ENCODE measurements at regions not wholly inside any gene's neighbourhood (a gene's known extent, or its start where the extent isn't known, plus 50 kb on each side); places are given as distances from the start of the nearest gene placed in this dataset.

DNA sequence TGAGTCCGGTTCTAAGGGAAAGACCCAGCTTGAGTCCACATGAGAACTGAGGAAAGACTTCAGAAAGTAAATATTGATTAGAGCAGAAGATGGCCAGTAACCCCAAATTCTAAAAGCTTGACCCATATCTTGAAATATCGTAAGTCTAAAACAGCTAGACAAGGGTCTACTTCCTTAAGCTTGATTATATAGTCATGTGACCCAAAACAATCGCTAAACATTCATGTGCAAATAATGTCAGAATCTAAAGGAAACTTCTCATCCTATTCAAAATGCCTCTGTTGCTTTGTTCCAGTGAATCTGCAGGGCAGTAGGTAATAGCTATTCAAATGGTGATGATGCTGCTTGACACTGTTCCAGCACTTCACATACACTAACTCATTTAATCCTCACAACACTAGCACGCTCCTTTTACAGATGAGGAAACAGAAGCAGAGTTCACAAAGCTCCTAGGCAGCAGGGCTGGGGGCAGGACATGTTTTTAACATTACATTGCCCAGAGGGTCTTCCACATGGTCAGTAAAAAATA is 52.6 kb downstream of the TCF20 start:
- Histone ChIP-seq H3K4me1 (ENCODE audit: control insufficient read depth, insufficient read depth, low read length) (peaks cover 23% of the 10 kb centered on the region), H3K27me3 (ENCODE audit: control insufficient read depth, insufficient read depth, low read length) (no peaks in the 10 kb centered on the region), H3K9me3 (ENCODE audit: control insufficient read depth, insufficient read depth, low read length) (no peaks in the 10 kb centered on the region), H3K4me3 (ENCODE audit: low read depth, low read length) (no peak overlapping the region), H3K36me3 (ENCODE audit: control insufficient read depth, insufficient read depth, low read length) (peaks cover 22% of the 10 kb centered on the region), H3K27ac (ENCODE audit: low read depth, low read length) (no peak overlapping the region)
- DNase-seq (ENCODE audit: low read depth in 4 of 6, low spot score in 6 of 6), result peak in 2 of 6 donors; percentile 18 to 49
- WGBS (ENCODE audit: insufficient coverage), result 50% methylated on average over 1 of the region's 4 CpGs

DNA sequence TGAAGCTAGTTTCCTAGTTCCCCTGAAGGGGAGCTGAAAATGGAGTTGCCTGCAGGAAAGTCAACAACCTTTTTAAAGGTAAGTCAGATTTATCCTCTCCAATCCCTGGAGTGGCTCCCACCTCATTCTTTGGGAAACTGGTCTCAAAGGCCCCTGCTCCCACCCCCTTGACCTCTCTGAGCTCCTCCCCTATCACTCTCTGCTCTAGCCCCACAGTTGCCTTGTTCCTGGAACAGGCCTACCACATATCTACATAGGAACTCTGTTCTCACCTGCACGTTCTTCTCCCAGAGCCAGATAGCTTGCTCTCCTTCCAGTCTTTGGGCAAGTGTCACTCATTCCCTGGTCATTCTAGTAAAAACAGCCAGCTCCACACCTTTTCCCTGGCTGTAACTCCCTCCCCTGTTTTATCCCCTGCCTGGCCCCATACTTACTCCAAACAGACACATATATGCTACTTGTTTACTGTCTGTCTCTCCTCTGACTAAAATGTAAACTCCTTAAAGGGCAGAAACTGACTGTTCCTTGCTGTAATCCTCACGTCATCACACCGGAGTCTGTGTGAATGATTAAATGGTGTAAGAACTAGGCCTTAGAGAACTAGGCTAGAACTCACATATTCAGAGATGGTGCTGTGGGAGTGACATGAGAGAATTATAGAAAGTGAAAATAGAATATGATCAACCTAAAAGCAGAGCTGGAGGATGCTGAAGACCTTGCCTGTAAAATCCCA is 53.3 kb downstream of the TCF20 start:
- no peak overlapping the region for H3K27ac ChIP-seq (ENCODE audit: low read depth, low read length)
- 72% methylated on average over 3 of the region's 3 CpGs for WGBS (ENCODE audit: insufficient coverage)
- no peak for DNase-seq (ENCODE audit: low read depth in 4 of 6, low spot score in 6 of 6)
- no peaks in the 10 kb centered on the region for H3K9me3 ChIP-seq (ENCODE audit: control insufficient read depth, insufficient read depth, low read length)
- peaks cover 26% of the 10 kb centered on the region for H3K4me1 ChIP-seq (ENCODE audit: control insufficient read depth, insufficient read depth, low read length)
- H3K27me3 ChIP-seq (ENCODE audit: control insufficient read depth, insufficient read depth, low read length), result no peaks in the 10 kb centered on the region
- H3K4me3 ChIP-seq (ENCODE audit: low read depth, low read length), result no peak overlapping the region
- peaks cover 25% of the 10 kb centered on the region for H3K36me3 ChIP-seq (ENCODE audit: control insufficient read depth, insufficient read depth, low read length)

DNA sequence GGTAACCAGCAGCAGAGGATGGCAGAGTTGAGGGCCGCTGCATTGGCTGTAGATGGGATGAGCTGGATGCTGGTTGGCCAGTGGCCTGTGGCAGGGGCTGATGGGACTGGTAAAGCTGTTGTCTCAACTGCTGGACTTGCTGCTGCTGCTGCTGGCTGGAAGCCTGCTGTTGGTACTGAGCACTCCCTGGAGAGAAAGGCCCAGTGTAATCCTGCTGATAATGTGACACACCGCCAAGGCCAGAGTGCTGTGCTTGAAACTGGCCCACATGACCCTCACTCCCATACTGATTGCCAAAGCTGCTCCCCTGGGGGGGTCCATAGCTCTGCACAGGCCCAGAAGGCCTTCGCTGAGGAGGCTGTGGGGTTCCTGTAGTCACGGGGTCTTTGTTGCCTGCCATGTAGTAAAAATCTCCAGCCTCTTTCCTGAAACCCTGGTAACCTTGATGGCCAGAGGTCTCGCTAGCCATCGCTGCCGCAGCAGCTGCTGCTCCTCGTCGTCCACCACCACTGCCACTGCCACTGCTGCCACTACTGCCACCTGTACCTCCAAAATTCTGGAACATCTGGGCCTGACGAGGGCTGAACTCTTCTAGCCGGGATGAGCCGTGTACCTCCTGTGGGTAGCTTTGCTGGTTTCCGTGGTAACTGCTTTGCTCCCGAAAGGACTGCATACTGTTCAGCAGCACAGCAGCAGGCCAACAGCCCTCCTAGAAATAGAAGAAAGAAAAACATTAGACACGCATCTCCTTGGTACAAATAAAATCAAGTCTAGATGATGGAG is 55.6 kb downstream of the TCF20 start:
- peaks cover 32% of the 10 kb centered on the region for H3K4me1 ChIP-seq (ENCODE audit: control insufficient read depth, insufficient read depth, low read length)
- no peaks in the 10 kb centered on the region for H3K27me3 ChIP-seq (ENCODE audit: control insufficient read depth, insufficient read depth, low read length)
- no peak overlapping the region for H3K4me3 ChIP-seq (ENCODE audit: low read depth, low read length)
- no peaks in the 10 kb centered on the region for H3K9me3 ChIP-seq (ENCODE audit: control insufficient read depth, insufficient read depth, low read length)
- peaks cover 45% of the 10 kb centered on the region for H3K36me3 ChIP-seq (ENCODE audit: control insufficient read depth, insufficient read depth, low read length)
- peak overlapping the region; percentile 78 for H3K27ac ChIP-seq (ENCODE audit: low read depth, low read length)
- WGBS (ENCODE audit: insufficient coverage), result 23% methylated on average over 9 of the region's 15 CpGs
- peak; percentile 36 to 89 (median 56) for DNase-seq (ENCODE audit: low read depth in 4 of 6, low spot score in 6 of 6)

DNA sequence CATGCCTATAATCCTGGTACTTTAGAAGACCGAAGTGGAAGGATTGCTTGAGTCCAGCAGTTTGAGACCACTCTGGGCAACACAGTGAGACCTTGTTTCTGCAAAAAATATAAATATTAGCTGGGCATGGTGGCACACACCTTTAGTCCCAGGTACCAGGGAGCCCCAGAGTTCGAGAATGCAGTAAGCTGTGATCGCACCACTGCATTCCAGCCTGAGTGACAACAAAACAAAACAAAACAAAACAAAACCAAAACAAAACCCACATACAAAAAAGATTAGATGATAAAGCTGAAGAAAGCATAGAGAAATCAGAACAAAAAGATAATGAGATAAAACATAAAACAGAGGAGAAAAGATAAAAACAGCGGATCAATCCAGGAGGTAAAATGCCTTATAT is 62.1 kb downstream of the TCF20 start:
- no peak for DNase-seq (ENCODE audit: low read depth in 4 of 6, low spot score in 6 of 6)
- WGBS (ENCODE audit: insufficient coverage), result 100% methylated on average over 1 of the region's 4 CpGs
- no peaks in the 10 kb centered on the region for H3K9me3 ChIP-seq (ENCODE audit: control insufficient read depth, insufficient read depth, low read length)
- H3K4me3 ChIP-seq (ENCODE audit: low read depth, low read length), result no peak overlapping the region
- H3K36me3 ChIP-seq (ENCODE audit: control insufficient read depth, insufficient read depth, low read length), result peaks cover 33% of the 10 kb centered on the region
- H3K27ac ChIP-seq (ENCODE audit: low read depth, low read length), result no peak overlapping the region
- H3K27me3 ChIP-seq (ENCODE audit: control insufficient read depth, insufficient read depth, low read length), result no peaks in the 10 kb centered on the region
- H3K4me1 ChIP-seq (ENCODE audit: control insufficient read depth, insufficient read depth, low read length), result peaks cover 9% of the 10 kb centered on the region

DNA sequence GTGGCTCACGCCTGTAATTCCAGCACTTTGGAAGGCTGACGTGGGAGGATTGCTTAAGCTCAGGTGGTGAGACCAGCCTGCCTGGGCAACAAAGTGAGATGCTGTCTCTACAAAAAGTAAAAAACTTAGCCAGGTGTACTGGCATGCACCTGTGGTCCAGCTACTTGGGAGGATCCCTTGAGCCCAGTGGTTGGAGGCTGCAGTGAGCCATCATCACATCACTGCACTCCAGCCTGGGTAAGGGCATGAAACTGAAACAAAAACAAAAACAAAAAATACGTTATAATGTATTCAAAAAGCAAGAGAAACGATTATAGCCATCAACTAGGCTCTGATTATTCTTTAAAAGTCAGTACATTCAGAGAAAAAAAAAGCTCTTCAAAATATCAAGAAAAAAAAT is 62.5 kb downstream of the TCF20 start:
- 100% methylated on average over 2 of the region's 4 CpGs for WGBS (ENCODE audit: insufficient coverage)
- no peak overlapping the region for H3K27ac ChIP-seq (ENCODE audit: low read depth, low read length)

DNA sequence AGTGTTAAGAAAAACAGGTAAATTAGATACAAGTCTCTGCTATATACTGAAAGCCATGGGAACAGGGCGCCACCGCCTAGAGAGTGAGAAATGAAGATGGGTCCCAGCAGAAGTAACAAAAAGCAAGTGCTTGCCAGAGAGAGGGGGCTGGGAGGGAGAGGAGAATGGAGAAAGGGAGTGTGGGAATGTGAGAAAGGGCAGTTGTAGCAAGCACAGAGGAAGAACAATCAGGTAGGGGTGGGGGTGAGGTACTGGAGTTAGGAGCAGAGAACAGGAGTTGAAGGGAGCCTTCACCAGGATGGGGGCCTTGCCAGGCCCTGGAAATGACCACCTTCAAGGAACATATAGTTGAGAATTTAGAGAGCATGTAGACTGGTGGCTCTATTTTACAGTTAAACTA is 66.8 kb downstream of the TCF20 start:
- no peaks in the 10 kb centered on the region for H3K9me3 ChIP-seq (ENCODE audit: control insufficient read depth, insufficient read depth, low read length)
- H3K36me3 ChIP-seq (ENCODE audit: control insufficient read depth, insufficient read depth, low read length), result peaks cover 5% of the 10 kb centered on the region
- WGBS (ENCODE audit: insufficient coverage), result 86% methylated on average over 2 of the region's 2 CpGs
- H3K4me3 ChIP-seq (ENCODE audit: low read depth, low read length), result no peak overlapping the region
- H3K4me1 ChIP-seq (ENCODE audit: control insufficient read depth, insufficient read depth, low read length), result no peaks in the 10 kb centered on the region
- no peak overlapping the region for H3K27ac ChIP-seq (ENCODE audit: low read depth, low read length)
- no peak for DNase-seq (ENCODE audit: low read depth in 4 of 6, low spot score in 6 of 6)
- H3K27me3 ChIP-seq (ENCODE audit: control insufficient read depth, insufficient read depth, low read length), result no peaks in the 10 kb centered on the region

More for the DNA sequence above, 62.5 kb downstream of the TCF20 start:
- Histone ChIP-seq H3K36me3 (ENCODE audit: control insufficient read depth, insufficient read depth, low read length) (peaks cover 28% of the 10 kb centered on the region), H3K9me3 (ENCODE audit: control insufficient read depth, insufficient read depth, low read length) (no peaks in the 10 kb centered on the region), H3K27me3 (ENCODE audit: control insufficient read depth, insufficient read depth, low read length) (no peaks in the 10 kb centered on the region), H3K4me3 (ENCODE audit: low read depth, low read length) (no peak overlapping the region), H3K4me1 (ENCODE audit: control insufficient read depth, insufficient read depth, low read length) (peaks cover 9% of the 10 kb centered on the region)
- DNase-seq (ENCODE audit: low read depth in 4 of 6, low spot score in 6 of 6), result no peak

DNA sequence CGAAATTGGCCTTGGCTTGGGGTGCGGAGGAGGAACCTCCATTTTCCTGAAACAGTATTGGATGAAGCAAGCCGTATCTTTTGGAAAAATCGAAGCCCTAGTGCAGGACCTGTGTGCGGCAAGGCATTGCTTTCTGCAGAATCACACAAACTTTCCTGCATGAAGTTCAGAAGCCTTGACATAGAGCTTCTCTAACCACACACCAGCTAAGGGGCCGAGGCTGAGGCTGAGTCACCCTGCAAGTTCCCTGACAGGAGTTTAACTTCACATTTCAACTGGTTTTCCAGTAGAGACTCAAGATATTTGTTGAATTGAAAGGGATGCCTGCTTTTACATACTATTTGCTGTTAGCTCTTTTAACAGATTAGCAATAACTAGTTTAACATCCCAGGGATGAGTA is 67.8 kb downstream of the TCF20 start:
- peaks cover 5% of the 10 kb centered on the region for H3K36me3 ChIP-seq (ENCODE audit: control insufficient read depth, insufficient read depth, low read length)
- H3K27me3 ChIP-seq (ENCODE audit: control insufficient read depth, insufficient read depth, low read length), result no peaks in the 10 kb centered on the region
- H3K27ac ChIP-seq (ENCODE audit: low read depth, low read length), result no peak overlapping the region
- H3K4me3 ChIP-seq (ENCODE audit: low read depth, low read length), result no peak overlapping the region
- no peaks in the 10 kb centered on the region for H3K4me1 ChIP-seq (ENCODE audit: control insufficient read depth, insufficient read depth, low read length)
- WGBS (ENCODE audit: insufficient coverage), result 100% methylated on average over 5 of the region's 6 CpGs
- DNase-seq (ENCODE audit: low read depth in 4 of 6, low spot score in 6 of 6), result no peak
- H3K9me3 ChIP-seq (ENCODE audit: control insufficient read depth, insufficient read depth, low read length), result no peaks in the 10 kb centered on the region

DNA sequence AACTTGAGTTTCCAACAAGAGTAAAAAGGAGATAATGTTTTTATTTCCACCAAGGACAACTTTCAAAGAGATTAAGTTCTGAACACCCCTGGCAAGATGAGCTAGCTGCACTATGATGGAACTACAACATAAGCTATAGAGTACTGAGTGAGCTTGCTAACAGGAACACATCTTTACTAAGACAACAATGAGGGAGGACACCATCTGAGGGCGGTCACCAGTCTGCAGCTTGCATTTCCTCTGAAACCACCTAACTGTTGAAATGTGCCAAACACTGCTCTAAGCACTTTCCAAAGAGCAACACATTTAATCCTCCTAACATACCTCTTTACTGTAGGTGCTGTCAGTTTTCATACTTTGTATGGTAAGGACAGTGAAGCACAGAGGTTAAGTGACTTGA is 68.4 kb downstream of the TCF20 start:
- no peaks in the 10 kb centered on the region for H3K4me1 ChIP-seq (ENCODE audit: control insufficient read depth, insufficient read depth, low read length)
- WGBS (ENCODE audit: insufficient coverage), result no CpG with 5 or more reads among the region's 1 CpG
- DNase-seq (ENCODE audit: low read depth in 4 of 6, low spot score in 6 of 6), result no peak
- peaks cover 5% of the 10 kb centered on the region for H3K36me3 ChIP-seq (ENCODE audit: control insufficient read depth, insufficient read depth, low read length)
- no peaks in the 10 kb centered on the region for H3K9me3 ChIP-seq (ENCODE audit: control insufficient read depth, insufficient read depth, low read length)
- H3K27me3 ChIP-seq (ENCODE audit: control insufficient read depth, insufficient read depth, low read length), result no peaks in the 10 kb centered on the region
- no peak overlapping the region for H3K27ac ChIP-seq (ENCODE audit: low read depth, low read length)
- H3K4me3 ChIP-seq (ENCODE audit: low read depth, low read length), result no peak overlapping the region

DNA sequence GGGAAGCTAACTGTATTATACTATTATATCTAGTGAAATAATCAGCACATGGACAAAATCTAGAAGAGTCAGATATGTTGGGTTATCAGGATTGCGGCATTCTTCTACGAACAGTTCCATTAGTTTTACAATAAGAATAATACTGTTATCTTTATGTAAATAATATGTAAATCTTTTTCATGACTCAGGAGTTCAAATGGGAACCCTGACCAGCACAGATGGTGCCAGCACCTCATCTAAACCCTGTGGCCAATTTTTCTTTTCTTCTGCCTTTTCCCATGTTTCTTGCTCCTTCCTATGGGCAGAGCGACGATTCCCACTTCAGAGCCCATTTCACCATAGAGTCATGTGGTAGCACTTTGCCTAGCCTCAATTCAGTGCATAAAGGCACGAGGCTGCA is 68.4 kb upstream of the CYP2D6 start:
- Histone ChIP-seq H3K4me1 (ENCODE audit: control insufficient read depth, insufficient read depth, low read length) (no peaks in the 10 kb centered on the region), H3K4me3 (ENCODE audit: low read depth, low read length) (no peak overlapping the region), H3K9me3 (ENCODE audit: control insufficient read depth, insufficient read depth, low read length) (no peaks in the 10 kb centered on the region), H3K27ac (ENCODE audit: low read depth, low read length) (no peak overlapping the region), H3K27me3 (ENCODE audit: control insufficient read depth, insufficient read depth, low read length) (no peaks in the 10 kb centered on the region), H3K36me3 (ENCODE audit: control insufficient read depth, insufficient read depth, low read length) (peaks cover 5% of the 10 kb centered on the region)
- 100% methylated on average over 2 of the region's 5 CpGs for WGBS (ENCODE audit: insufficient coverage)
- DNase-seq (ENCODE audit: low read depth in 4 of 6, low spot score in 6 of 6), result no peak
